ENCODE measurements at regions not wholly inside any gene's neighbourhood (a gene's known extent, or its start where the extent isn't known, plus 50 kb on each side); places are given as distances from the start of the nearest gene placed in this dataset.

DNA sequence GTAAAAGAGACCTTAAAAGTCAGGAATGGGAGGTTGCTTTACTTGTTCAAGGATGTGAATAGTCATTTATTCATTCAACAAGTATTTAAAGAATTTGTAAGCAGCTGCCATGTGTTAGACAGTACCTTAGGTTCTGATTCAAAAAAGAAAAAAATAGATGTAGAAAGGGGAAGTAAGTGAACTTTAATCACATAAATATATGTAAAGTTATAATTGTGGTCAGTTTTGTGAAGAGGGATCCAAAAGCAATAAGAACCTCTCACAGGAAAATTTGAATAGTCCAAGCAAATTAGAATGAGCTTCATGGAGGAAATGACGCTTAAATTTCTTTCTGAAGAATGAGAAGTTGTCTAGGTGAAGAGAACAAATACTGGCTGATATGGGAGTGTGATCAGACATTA is 596.1 kb upstream of the CITED2 start:
- TF ChIP-seq, protein P1, sequence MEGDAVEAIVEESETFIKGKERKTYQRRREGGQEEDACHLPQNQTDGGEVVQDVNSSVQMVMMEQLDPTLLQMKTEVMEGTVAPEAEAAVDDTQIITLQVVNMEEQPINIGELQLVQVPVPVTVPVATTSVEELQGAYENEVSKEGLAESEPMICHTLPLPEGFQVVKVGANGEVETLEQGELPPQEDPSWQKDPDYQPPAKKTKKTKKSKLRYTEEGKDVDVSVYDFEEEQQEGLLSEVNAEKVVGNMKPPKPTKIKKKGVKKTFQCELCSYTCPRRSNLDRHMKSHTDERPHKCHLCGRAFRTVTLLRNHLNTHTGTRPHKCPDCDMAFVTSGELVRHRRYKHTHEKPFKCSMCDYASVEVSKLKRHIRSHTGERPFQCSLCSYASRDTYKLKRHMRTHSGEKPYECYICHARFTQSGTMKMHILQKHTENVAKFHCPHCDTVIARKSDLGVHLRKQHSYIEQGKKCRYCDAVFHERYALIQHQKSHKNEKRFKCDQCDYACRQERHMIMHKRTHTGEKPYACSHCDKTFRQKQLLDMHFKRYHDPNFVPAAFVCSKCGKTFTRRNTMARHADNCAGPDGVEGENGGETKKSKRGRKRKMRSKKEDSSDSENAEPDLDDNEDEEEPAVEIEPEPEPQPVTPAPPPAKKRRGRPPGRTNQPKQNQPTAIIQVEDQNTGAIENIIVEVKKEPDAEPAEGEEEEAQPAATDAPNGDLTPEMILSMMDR (IDR thresholded peaks at IDR 0.05): no peak
- no peak for TF ChIP-seq POLR2A (IDR thresholded peaks at IDR 0.05)
